HG02870 (cell line): ENCODE measurements at regions not wholly inside any gene's neighbourhood (a gene's known extent, or its start where the extent isn't known, plus 50 kb on each side); places are given as distances from the start of the nearest gene placed in this dataset.

ENCODE experiments used
- ATAC-seq: cut with Tn5 transposase; IDR thresholded peaks from one replicate; pipeline ENCODE4 v1.9.1; 2021; ENCODE audit warnings: mild to moderate bottlenecking, moderate library complexity; ENCODE audit not compliant: unreplicated experiment

DNA sequence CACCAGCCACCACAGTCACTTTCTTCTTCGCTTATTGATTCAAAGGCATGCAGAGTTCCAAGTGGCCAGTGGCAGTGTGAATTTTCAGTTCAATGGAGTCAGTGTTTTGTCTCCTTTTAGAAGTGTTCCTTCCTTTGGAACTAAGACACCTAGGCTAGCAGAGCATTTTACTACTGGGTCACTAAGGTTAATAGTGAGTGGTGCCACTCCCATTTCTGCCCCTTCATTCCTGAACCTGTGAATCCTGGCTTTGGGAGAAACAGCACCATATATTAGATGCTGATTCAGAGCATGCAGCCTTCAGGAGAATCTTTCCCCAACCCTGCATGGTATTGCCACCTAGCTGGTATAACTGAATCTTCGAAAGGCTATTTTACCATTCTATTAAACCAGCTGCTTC, 312.7 kb downstream of the HRH4 start:
- ATAC-seq, result no peak

DNA sequence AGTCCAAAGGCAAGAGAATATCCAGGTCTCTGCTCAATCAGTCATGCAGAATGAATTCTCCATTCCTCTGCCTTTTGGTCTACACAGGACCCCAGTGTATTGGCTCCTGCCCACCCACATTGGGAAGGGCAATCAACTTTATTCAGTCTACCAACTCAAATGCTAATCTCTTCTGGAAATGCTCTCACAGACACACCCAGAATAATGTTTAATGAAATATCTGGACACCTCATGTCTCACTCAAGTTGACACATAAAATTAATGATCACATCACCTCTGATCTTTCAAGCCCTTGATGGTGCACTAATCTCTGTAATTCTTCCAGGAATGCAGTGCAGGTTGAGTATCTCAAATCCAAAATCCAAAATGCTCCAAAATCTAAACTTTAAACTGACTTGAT, 315.6 kb downstream of the HRH4 start:
- ATAC-seq, result no peak

DNA sequence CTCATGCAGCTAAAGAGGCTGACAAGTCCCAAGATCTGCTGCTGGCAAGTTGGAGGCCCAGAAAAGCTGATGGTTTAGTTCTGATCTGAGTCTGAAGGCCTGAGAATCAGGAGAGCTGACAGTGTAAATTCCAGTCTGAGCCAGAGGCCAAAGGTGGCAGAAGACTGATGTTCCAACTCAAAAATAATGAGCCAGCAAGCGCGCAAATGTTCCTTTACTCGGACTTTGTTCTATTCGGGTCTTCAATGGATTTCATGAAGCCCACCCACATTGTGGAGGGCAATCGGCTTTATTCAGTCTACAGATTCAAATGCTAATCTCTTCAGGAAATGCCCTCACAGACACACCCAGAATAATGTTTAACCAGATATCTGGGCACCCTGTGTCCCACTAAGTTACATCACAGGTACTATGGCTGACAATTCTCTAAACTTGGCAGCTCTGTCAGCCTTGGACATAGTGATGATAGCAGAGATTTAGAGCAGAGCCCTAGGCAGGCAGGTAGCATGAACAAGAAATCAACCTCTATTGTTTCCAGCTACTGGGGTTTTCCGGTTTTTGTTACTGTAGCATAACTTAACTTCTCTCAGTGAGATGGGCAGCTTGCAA, 318.5 kb downstream of the HRH4 start:
- ATAC-seq, result no peak

DNA sequence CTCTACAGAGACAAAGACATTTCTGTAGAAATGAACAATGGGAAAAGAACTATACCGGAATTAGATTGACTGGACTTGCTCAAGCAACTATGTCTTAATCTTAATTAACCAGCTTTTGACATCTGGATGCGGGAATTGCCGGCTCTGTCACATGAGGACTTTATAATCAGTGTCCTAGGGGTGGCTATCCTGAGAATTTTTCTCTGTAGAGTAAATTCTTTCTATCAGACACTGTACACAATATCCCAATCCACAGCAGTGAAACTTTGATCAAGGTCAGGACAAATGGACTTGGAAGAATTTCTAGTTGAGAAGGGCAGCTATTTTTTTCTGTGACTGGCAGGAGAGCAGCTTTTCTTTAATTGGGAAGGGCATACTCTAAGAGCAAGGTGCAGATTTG, 322.1 kb downstream of the HRH4 start:
- no peak for ATAC-seq

DNA sequence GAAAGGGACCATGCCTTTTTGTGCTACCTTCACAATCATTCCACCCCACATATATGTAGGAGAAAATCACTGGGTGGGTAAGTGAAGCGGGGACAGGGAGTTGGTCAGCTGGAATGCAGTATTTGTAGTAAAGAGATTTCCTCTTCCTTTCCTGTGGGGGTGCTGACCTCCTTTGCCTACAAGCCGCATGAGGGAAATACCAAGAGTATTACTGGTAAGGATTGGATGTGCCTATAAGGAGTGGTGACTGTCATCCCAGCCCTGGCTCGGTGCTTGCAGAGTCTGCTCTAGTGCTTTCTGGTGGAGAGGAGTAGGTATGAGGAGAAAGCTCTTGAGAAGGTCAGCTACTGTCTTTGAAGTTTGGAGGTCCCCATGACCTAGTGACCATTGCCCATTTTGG, 324.6 kb downstream of the HRH4 start:
- ATAC-seq, result no peak

DNA sequence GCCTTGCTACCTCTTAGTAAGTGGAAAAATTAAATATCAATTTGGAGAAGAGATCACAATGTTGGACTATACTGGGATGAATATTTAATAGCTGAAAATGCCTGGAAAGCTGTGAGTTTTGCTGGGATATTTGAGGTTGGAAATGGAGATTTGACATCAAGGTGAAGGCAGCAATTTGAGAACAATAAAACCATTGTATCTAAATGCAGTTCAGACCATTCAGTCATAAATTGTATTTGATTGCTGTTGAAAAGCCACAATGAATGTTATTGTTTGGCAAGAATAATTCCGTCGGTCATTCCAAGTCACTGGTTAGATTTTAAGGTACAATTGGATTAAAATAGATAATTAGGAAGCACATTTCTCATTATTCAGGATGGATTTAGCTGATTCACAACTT, 325.6 kb downstream of the HRH4 start:
- ATAC-seq, result no peak

DNA sequence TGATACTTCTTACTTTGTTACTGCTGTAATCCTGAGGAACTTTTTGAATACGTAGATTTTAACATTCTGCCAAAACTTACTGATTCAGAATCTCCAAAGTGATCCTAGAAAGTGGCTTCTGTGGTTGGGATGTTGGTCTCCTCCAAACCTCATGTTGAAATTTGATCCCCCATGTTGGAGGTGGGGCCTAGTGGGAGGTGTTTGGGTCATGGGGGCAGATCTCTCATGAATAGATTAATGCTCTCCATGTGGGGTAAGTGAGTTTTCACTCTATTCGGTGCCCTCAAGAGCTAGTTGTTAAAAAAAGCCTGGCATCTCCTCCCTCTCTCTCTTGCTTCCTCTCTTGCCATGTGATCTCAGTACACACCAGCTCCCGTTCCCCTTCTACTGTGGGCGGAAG, 329.9 kb downstream of the HRH4 start:
- ATAC-seq, result no peak

DNA sequence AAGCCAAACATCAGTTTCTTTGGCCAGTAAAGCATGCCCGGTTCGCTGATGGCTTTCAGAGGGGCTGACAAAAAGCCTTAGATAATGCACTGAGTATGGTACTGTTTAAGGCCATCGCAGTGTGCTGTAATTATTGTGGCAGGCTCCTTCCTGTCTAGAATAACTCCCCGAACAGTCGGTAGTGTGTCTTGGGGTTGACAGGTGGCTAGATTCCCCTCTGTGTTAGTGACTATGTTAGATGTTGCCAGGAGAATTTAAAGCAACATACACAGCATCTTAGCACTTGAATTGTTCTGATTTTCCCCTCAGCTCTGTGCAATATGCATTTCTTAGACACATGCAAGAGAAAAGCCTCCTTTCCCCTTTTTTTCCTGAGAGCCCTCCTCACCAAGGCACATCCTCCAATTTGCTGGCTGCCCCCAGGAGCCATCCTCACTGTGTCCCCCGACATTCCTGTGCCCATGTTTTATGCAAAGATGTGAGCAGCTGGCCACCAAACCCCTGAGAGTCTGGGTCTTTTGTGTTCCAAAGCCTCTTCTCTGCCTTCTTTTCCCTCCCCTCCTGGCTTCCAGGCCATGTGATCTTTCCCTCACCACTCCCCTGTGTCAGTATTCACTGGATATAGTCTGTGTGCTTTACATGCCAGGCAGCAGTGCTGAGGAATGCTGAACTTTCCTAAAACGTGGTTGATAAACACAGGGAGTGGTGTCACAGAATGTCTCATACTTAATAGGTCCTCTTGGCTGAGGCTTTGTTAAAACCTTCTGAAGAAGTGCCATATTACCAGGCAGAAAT, 331.5 kb downstream of the HRH4 start:
- ATAC-seq, result no peak

DNA sequence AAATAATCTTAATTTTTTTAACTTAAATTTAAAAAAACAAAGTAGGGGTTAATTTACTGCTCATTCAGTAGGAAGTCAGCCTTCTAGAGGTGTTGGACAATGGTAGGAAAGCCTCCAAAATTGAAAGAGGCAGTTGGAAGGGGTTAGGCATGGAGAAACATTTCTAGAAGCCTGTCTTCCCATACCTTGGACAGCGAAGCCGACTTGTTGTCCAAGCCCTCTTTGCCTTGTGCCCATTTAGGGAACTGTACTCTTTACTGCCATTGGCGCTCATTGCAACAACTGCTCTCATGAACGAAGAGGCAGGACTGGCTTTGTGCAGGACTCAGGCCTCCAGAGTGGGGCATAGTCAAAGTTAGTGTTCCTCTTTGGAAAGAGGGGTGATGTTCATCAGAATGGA, 333.3 kb downstream of the HRH4 start:
- ATAC-seq, result no peak

DNA sequence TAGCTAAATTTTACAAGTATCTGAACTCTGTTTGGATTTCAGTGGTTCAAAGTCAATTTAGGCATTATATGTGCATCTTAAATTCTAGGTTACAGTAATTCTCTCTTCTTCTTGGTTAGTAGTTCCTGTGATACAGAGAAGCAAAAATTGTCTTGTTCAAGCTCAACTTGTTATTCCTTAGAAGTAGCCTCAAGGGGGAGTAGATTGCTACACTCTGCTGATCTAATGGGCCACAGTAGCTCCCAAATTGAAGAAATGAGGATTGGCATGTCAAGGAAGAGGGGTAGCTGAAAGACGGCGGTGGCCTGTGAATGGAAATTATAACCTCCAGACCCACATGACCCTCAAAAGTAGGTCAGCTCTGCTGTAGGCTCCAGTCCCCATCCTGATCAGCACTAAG, 334.7 kb downstream of the HRH4 start:
- no peak for ATAC-seq

DNA sequence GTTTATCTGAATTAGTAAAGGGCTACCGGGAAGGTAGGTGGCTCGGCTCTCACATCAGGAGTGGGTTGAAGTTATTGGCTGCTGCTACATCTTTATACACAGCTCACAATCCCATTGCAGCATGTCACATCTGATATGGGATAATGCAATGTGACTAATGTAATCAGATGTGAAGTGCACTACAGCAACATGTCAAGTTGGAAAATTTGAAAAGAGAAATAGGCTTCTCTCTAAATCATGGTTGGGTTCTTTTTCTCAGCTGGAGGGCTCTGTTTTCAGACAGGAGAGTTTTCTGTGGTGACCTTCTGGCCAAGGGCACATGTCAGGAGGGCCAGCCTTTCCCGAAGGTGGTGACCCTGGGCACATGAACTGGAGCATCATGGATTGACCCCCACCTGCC, 337.5 kb downstream of the HRH4 start:
- no peak for ATAC-seq

DNA sequence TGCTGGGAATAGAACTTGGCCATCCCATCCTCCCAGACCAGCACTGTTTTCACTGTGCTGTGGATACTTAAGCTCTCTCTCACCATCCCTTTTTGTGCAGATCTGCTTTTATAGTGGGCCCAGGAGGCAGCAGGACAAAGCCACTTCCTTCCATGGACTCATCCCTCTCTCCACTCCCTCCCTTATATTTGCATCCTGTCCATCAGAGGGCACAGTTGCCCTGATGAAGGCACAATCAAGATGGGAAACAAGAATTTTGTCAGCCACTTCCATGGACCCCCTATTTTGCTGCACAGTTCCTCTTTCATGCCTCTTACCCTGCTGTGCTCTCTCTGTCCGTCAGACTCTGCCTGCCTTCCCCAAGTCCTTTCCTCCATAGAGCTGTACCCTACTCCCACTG, 338.7 kb downstream of the HRH4 start:
- no peak for ATAC-seq

DNA sequence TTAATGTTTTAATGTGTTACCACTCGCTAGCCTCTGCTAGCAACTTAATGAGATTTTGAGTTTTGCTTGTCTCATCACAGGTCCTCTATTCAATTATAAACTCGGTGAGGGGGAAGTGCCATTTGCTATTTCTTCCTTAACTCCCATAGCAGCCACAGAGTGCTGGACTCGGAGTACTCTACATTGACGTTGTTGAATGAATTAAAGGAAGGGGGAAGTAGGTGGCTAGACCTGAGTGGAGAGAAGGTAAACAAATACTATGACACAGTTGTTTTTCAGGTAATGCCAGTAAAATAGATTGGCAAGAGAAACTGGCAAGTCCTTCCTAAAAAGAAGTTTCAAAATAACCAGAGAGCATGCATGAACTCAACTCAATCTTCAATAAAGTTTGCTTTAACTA, 339.3 kb downstream of the HRH4 start:
- no peak for ATAC-seq

DNA sequence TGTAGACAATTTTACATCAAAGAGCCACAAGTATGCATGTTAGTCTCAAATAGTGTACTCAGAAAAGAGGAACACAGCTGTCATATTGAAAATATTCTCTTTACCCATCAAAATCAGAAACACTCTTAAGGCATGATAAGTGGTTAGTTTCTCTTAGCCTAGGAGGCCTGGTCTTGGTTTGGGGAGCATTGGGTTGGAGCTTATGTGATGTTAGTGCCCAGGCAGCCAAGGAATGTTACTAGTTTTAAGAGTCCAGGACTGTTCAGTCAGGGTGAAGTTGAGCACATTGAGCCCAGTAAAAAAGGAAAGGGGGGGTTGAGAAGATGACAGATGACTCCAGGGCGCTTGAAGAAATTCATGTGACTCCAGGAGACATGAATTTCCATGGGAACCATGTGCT, 340.6 kb downstream of the HRH4 start:
- no peak for ATAC-seq

DNA sequence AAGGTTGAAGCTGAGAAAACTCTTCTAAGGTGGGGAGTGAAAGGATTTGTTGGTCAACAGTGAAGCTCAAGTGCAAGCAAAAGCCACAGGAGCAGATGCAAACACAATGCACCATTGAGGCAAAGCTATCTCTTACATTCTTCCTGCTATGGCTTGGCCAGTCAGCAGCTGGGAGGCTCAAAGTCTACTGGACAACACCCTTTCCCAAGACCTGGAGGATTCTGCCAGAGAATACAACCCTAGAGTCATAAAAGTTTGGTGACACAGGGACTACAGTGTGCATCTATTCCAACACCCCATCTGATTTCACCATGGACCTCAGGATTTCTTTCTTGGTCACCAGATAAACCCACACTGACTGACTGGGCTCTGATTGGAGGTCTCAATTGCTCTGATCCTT, 342.0 kb downstream of the HRH4 start:
- no peak for ATAC-seq

DNA sequence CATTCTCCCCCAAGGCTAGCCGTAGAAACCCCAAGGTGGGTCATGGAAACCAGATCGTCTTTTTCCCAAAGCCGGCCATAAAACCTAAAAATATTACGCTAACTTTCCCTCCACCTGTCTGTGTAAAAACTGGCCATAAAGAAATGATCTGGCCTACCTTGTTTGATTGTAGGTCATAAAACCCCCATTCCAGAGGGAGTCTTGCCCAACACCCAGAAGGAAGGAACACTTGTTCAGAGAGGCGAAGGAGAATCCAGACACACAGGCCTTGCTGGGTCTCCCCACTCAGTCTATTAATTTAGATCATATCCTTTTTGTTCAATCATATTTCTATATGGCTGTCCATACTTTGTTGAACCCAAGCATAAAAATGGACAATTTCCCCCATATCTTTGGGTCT, 344.7 kb downstream of the HRH4 start:
- ATAC-seq, result no peak

DNA sequence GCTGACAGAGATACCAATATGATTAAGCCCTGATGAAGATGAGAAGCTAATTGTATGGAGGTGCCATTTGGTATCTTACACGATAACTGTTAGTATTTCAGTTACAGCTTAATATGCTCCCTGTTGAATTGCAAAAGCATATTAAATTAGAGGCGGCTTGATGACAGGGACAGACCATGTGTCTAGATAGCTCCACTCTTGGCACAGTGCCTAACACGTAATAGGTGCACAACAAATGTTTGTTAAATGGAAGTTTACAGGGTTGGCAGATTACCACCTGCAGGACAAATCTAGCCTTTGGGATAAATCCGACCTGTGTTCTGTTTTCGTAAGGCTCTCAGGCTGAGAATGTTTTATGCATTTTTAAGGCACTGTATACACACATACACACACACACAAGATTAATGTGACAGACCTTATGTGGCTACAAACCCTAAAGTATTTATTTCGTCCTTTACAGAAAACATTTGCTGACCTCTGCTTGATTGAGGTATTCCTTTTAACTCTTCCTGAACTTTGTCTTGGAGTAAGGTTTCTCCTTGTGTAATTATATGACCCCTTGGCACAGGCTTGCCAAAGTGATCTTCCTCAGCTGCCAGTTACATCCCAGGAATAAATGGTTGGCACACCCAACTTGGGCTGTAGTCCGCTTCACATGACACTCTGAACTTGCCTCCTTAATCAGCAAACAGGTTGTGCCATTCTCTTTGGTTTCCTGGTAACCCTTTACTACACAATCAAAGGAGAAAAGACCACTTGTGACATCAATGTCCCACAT, 348.9 kb downstream of the HRH4 start:
- no peak for ATAC-seq

DNA sequence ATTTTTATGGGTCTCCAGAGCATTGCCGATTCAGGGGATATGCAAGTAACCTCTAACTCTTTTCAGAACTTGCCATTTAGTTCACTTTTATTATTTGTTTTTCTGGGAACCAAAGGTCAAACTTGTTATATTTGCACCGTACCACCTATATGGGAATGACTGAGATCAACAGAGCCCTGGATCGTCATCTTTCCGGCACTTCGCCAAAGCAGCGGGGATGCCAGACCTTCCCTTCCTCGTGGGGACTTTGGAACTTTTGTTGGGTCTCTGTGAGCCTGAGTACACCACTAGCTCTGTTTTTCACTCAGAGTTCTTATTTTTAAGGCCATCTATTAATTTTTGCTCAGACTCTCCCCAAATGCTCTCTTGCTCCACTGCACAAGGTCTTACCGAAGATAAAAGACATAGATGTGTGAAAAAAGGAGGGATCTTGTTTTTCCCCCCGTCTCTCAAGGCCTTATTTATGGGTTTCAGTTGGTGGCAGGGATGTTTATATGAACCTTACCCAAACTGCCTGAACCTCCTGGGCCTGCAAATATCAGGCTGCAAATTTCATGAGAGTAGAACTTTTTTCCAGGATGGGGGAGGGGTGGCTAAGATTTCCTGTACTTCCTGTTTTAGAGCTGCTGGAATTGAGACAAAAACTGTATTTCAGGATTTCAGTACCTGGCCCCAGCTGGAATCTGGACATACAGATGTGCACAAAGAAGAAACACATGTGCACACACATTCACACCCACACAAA, 350.3 kb downstream of the HRH4 start:
- ATAC-seq, result no peak

DNA sequence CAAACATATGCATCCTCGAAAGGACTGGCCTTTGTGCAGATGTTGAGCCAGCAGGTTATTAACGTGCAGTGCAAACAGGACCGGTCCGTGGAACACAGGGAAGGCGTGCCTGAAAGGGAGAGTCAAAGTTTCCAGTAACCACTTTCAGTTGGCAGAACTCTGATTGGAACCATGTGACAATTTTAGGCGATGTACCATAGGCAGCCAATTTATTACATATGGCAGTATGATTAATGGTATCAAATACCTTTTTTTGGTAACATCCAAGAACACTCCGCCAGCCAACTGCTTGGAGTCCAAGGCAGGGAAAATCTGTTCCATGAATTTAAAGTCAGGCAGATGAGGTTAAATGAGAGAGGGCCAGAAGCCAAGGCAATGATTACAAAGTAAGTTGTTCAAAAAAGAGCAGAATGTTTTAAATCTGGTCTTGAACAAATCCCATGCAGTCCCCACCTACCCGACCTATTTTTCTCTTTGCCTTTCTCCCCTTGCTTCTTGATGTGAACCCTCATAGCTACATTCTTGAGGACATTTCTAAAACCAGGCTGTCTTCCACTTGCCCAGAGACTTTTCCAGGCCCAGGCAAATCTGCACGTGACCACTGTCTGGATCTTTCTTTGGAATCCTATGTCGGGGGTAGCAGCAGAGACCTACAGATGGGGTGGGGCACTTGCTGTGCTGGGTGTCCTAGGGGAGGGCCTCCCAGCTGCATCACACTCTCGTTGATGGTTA, 351.7 kb downstream of the HRH4 start:
- no peak for ATAC-seq

DNA sequence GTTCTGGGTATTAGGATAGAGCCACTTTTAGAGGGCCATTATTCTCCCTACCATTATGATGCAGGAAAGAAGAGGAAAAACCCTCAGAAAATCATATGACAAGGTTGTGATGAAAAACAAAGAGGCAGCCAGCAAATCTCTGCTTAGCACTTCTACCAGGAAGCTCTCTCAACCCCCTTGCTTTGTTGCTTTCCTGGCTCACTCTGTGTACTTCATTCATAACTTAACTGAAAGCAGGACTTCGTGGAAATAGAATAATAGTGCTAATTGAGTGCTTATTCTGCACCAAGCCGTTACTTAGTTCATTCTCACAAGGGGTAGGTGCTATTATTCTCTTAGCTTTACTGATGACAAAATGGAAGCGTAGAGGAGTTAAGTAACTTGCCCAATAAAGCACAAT, 354.1 kb downstream of the HRH4 start:
- no peak for ATAC-seq

DNA sequence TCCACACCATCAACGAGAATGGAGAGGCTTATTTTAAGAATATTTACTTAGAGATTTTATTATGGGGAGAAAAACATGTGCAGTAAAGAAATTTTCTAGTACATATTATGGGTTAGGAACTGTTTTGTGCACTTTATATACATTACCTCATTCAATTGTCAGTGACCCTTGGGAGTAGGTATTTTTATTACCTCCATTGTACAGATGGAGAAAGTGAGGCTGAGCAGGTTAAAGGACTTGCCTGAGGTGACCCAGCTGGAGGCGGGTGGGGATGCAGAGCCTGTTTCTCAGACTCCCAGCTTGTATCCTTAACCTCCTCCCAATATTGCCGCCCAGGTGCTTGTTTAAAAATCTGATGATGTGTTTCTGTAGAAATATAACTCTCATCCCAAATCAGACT, 356.7 kb downstream of the HRH4 start:
- ATAC-seq, result no peak
